ENCODE measurements at regions not wholly inside any gene's neighbourhood (a gene's known extent, or its start where the extent isn't known, plus 50 kb on each side); places are given as distances from the start of the nearest gene placed in this dataset.
A peak's percentile ranks its signal among the peaks of the same experiment; 100 is the strongest.
"Not testable (repeated sequence)": the region's sequence is repeated elsewhere in the genome, so short reads cannot be mapped to it uniquely, and the experiment has no call there.

GRCh38 chr9:97248252-97248651 is 59.2 kb upstream of the CCDC180 start:
- H3K4me3 ChIP-seq (ENCODE audit: low read length); DNase-seq (ENCODE audit: low read depth, low spot score): not testable (repeated sequence)

GRCh38 chr9:97243606-97244005 is 63.9 kb upstream of the CCDC180 start:
- DNase-seq (ENCODE audit: low read depth, low spot score): no peak
- H3K4me3 ChIP-seq (ENCODE audit: low read length): no peak overlapping the region

GRCh38 chr9:97241430-97241829 is 66.0 kb upstream of the CCDC180 start:
- H3K4me3 ChIP-seq (ENCODE audit: low read length); DNase-seq (ENCODE audit: low read depth, low spot score): not testable (repeated sequence)

GRCh38 chr9:97237951-97238889 is 69.2 kb upstream of the CCDC180 start:
- peak; percentile 81 for DNase-seq (ENCODE audit: low read depth, low spot score)

GRCh38 chr9:97237311-97237786 is 70.1 kb upstream of the CCDC180 start:
- no peak for DNase-seq (ENCODE audit: low read depth, low spot score)
- H3K4me3 ChIP-seq (ENCODE audit: low read length): peak overlapping the region; percentile 63

More at GRCh38 chr9:97237951-97238889, 69.2 kb upstream of the CCDC180 start:
- H3K4me3 ChIP-seq (ENCODE audit: low read length): peak overlapping the region; percentile 63

GRCh38 chr9:97233009-97233400 is 74.5 kb upstream of the CCDC180 start:
- H3K4me3 ChIP-seq (ENCODE audit: low read length); DNase-seq (ENCODE audit: low read depth, low spot score): not testable (repeated sequence)

GRCh38 chr9:97232060-97233008 is 75.1 kb upstream of the CCDC180 start:
- DNase-seq (ENCODE audit: low read depth, low spot score); H3K4me3 ChIP-seq (ENCODE audit: low read length): not testable (repeated sequence)

- not testable (repeated sequence) for H3K4me3 ChIP-seq (ENCODE audit: low read length); DNase-seq (ENCODE audit: low read depth, low spot score)
Measured at GRCh38 chr9:97222393-97222792, 85.1 kb upstream of the CCDC180 start.

- H3K4me3 ChIP-seq (ENCODE audit: low read length); DNase-seq (ENCODE audit: low read depth, low spot score): not testable (repeated sequence)
Measured at GRCh38 chr9:97221478-97222355, 85.7 kb upstream of the CCDC180 start.

GRCh38 chr9:97220894-97221477 is 86.5 kb upstream of the CCDC180 start:
- no peak overlapping the region for H3K4me3 ChIP-seq (ENCODE audit: low read length)
- DNase-seq (ENCODE audit: low read depth, low spot score): no peak

GRCh38 chr9:97220396-97220795 is 87.1 kb upstream of the CCDC180 start:
- not testable (repeated sequence) for DNase-seq (ENCODE audit: low read depth, low spot score); H3K4me3 ChIP-seq (ENCODE audit: low read length)

- not testable (repeated sequence) for DNase-seq (ENCODE audit: low read depth, low spot score); H3K4me3 ChIP-seq (ENCODE audit: low read length)
Measured at GRCh38 chr9:97219443-97220140, 87.9 kb upstream of the CCDC180 start.

GRCh38 chr9:97215127-97215526 is 92.3 kb upstream of the CCDC180 start:
- DNase-seq (ENCODE audit: low read depth, low spot score); H3K4me3 ChIP-seq (ENCODE audit: low read length): not testable (repeated sequence)

GRCh38 chr9:97214556-97214955 is 92.9 kb upstream of the CCDC180 start:
- H3K4me3 ChIP-seq (ENCODE audit: low read length); DNase-seq (ENCODE audit: low read depth, low spot score): not testable (repeated sequence)

GRCh38 chr9:97199683-97200082 is 107.8 kb upstream of the CCDC180 start:
- DNase-seq (ENCODE audit: low read depth, low spot score); H3K4me3 ChIP-seq (ENCODE audit: low read length): not testable (repeated sequence)

- H3K4me3 ChIP-seq (ENCODE audit: low read length); DNase-seq (ENCODE audit: low read depth, low spot score): not testable (repeated sequence)
Measured at GRCh38 chr9:97193767-97194166, 113.7 kb upstream of the CCDC180 start.

GRCh38 chr9:97188545-97188944 is 118.9 kb upstream of the CCDC180 start:
- H3K4me3 ChIP-seq (ENCODE audit: low read length): no peak overlapping the region
- no peak for DNase-seq (ENCODE audit: low read depth, low spot score)

GRCh38 chr9:97187706-97188105 is 119.8 kb upstream of the CCDC180 start:
- not testable (repeated sequence) for DNase-seq (ENCODE audit: low read depth, low spot score); H3K4me3 ChIP-seq (ENCODE audit: low read length)

All from Jurkat, Clone E6-1 (cell line).